ENCODE measurements at regions not wholly inside any gene's neighbourhood (a gene's known extent, or its start where the extent isn't known, plus 50 kb on each side); places are given as distances from the start of the nearest gene placed in this dataset.

DNA sequence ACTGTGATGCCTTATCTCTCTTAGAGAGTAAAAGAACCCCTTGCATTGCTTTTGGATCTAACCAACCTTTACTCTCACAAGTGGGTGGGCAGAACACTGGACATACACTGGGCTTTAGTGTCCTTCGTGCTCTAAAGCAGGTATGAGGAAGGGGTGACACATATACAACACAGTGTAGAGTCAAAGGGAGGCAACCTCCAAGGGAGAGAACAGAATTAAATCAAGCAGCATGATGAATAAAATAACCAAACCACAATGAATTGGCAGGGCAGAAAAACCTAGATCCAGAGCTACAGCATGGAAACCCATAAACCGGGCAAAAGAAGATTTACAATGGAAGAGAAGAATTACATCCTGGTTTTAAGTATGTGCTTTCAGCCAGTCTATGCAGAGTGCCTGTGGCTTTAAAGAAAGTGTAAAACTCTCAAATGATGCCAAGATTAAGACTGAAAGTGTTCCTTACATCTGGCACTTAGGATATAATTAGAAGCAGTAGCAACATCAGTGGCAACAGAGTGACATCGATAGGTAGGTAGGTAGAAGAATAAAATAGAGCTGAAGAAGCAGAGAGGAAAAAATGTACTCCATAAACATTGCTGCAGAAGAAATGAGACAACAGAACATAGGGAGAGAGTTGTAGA lies 191.7 kb upstream of the ZC3H15 start:
- POLR2A ChIA-PET, result no interaction called here
- Mint-ChIP-seq H3K27me3 (ENCODE audit: low read depth) (no peaks in the 10 kb centered on the region), H3K4me1 (no peaks in the 10 kb centered on the region)

More for the DNA sequence above, 191.7 kb upstream of the ZC3H15 start:
- no peak overlapping the region for H3K4me3 Mint-ChIP-seq
- H3K36me3 Mint-ChIP-seq, result no peaks in the 10 kb centered on the region
- H3K9me3 Mint-ChIP-seq, result no peaks in the 10 kb centered on the region
- no peak for TF ChIP-seq SMAD3 (CRISPR knock-in tag; IDR thresholded peaks at IDR 0.05; ENCODE audit: borderline replicate concordance)
- TF ChIP-seq, protein P1, sequence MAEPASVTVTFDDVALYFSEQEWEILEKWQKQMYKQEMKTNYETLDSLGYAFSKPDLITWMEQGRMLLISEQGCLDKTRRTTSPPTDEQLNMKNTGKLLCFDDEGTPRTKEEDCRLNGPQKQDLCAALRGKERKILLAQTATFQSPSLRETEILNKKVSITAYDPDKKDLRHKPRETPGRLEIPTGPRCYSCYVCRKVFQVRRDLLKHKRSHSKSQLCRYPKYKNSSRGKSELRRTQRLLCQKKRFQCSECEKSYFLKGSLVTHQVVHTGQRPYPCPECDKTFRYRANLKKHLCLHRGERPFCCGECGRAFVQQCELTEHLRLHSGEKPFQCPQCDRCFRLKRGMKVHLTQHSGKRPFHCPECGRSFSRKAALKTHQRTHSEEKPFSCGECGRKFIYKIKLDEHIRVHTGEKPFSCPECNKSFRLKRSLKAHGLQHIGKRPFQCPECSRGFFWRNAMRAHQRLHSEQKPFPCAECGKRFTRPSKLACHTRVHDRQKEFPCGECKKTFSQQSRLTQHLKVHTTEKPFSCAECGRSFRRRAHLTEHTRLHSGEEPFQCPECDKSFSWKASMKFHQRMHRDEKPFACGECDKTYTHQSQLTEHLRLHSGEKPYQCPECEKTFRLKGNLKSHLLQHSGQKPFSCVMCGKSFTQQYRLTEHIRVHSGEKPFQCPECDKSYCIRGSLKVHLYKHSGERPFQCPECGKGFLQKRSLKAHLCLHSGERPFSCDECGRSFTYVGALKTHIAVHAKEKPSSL (CRISPR knock-in tag; conservative IDR thresholded peaks at IDR 0.05), result no peak
- TF ChIP-seq ELF4 (CRISPR knock-in tag; IDR thresholded peaks at IDR 0.05; ENCODE audit: low read depth), result no peak
- TF ChIP-seq, protein P2, sequence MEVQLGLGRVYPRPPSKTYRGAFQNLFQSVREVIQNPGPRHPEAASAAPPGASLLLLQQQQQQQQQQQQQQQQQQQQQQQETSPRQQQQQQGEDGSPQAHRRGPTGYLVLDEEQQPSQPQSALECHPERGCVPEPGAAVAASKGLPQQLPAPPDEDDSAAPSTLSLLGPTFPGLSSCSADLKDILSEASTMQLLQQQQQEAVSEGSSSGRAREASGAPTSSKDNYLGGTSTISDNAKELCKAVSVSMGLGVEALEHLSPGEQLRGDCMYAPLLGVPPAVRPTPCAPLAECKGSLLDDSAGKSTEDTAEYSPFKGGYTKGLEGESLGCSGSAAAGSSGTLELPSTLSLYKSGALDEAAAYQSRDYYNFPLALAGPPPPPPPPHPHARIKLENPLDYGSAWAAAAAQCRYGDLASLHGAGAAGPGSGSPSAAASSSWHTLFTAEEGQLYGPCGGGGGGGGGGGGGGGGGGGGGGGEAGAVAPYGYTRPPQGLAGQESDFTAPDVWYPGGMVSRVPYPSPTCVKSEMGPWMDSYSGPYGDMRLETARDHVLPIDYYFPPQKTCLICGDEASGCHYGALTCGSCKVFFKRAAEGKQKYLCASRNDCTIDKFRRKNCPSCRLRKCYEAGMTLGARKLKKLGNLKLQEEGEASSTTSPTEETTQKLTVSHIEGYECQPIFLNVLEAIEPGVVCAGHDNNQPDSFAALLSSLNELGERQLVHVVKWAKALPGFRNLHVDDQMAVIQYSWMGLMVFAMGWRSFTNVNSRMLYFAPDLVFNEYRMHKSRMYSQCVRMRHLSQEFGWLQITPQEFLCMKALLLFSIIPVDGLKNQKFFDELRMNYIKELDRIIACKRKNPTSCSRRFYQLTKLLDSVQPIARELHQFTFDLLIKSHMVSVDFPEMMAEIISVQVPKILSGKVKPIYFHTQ (CRISPR knock-in tag; IDR thresholded peaks at IDR 0.05), result no peak
- TF ChIP-seq, protein P3, sequence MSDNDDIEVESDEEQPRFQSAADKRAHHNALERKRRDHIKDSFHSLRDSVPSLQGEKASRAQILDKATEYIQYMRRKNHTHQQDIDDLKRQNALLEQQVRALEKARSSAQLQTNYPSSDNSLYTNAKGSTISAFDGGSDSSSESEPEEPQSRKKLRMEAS (CRISPR knock-in tag; IDR thresholded peaks at IDR 0.05), result no peak
- TF ChIP-seq, protein P4, sequence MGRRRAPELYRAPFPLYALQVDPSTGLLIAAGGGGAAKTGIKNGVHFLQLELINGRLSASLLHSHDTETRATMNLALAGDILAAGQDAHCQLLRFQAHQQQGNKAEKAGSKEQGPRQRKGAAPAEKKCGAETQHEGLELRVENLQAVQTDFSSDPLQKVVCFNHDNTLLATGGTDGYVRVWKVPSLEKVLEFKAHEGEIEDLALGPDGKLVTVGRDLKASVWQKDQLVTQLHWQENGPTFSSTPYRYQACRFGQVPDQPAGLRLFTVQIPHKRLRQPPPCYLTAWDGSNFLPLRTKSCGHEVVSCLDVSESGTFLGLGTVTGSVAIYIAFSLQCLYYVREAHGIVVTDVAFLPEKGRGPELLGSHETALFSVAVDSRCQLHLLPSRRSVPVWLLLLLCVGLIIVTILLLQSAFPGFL (CRISPR knock-in tag; IDR thresholded peaks at IDR 0.05; ENCODE audit: borderline replicate concordance), result no peak
- no peak for TF ChIP-seq NFYB (CRISPR knock-in tag; conservative IDR thresholded peaks at IDR 0.05; ENCODE audit: low read depth)
- no peak for TF ChIP-seq FOXP1 (CRISPR knock-in tag; IDR thresholded peaks at IDR 0.05; ENCODE audit: borderline replicate concordance)
- TF ChIP-seq, protein P5, sequence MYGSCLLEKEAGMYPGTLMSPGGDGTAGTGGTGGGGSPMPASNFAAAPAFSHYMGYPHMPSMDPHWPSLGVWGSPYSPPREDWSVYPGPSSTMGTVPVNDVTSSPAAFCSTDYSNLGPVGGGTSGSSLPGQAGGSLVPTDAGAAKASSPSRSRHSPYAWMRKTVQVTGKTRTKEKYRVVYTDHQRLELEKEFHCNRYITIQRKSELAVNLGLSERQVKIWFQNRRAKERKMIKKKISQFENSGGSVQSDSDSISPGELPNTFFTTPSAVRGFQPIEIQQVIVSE (CRISPR knock-in tag; IDR thresholded peaks at IDR 0.05; ENCODE audit: borderline replicate concordance), result no peak
- TF ChIP-seq, protein P6, sequence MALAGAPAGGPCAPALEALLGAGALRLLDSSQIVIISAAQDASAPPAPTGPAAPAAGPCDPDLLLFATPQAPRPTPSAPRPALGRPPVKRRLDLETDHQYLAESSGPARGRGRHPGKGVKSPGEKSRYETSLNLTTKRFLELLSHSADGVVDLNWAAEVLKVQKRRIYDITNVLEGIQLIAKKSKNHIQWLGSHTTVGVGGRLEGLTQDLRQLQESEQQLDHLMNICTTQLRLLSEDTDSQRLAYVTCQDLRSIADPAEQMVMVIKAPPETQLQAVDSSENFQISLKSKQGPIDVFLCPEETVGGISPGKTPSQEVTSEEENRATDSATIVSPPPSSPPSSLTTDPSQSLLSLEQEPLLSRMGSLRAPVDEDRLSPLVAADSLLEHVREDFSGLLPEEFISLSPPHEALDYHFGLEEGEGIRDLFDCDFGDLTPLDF (CRISPR knock-in tag; IDR thresholded peaks at IDR 0.05), result no peak
- no peak for TF ChIP-seq JAZF1 (CRISPR knock-in tag; IDR thresholded peaks at IDR 0.05)
- no peak for TF ChIP-seq OVOL2 (CRISPR knock-in tag; IDR thresholded peaks at IDR 0.05; ENCODE audit: borderline replicate concordance)
- TF ChIP-seq ZBTB21 (CRISPR knock-in tag; IDR thresholded peaks at IDR 0.05; ENCODE audit: borderline replicate concordance), result no peak
- no peak for TF ChIP-seq ZNF232 (CRISPR knock-in tag; IDR thresholded peaks at IDR 0.05)
- TF ChIP-seq SMAD4 (CRISPR knock-in tag; IDR thresholded peaks at IDR 0.05), result no peak
- TF ChIP-seq NFE2L1 (CRISPR knock-in tag; IDR thresholded peaks at IDR 0.05), result no peak
- TF ChIP-seq, protein P7, sequence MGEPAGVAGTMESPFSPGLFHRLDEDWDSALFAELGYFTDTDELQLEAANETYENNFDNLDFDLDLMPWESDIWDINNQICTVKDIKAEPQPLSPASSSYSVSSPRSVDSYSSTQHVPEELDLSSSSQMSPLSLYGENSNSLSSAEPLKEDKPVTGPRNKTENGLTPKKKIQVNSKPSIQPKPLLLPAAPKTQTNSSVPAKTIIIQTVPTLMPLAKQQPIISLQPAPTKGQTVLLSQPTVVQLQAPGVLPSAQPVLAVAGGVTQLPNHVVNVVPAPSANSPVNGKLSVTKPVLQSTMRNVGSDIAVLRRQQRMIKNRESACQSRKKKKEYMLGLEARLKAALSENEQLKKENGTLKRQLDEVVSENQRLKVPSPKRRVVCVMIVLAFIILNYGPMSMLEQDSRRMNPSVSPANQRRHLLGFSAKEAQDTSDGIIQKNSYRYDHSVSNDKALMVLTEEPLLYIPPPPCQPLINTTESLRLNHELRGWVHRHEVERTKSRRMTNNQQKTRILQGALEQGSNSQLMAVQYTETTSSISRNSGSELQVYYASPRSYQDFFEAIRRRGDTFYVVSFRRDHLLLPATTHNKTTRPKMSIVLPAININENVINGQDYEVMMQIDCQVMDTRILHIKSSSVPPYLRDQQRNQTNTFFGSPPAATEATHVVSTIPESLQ (CRISPR knock-in tag; IDR thresholded peaks at IDR 0.05), result no peak
- ATAC-seq, result no peak
- no peak overlapping the region for H3K27ac Mint-ChIP-seq
- no peak for DNase-seq (ENCODE audit: low spot score)
- CTCF ChIA-PET, result no interaction called here

Data from WTC11 (cell line).